Activated T-helper 17 cell treated with anti-CD3 and anti-CD28 coated beads, Interleukin-2, amount 50 U/mL, for 72 hours (primary cell): ENCODE measurements at regions not wholly inside any gene's neighbourhood (a gene's known extent, or its start where the extent isn't known, plus 50 kb on each side); places are given as distances from the start of the nearest gene placed in this dataset.
A peak's percentile ranks its signal among the peaks of the same experiment; 100 is the strongest.
"Not testable (repeated sequence)": the region's sequence is repeated elsewhere in the genome, so short reads cannot be mapped to it uniquely, and the experiment has no call there.

Source experiments
- ATAC-seq: fragments of 150-1000 bp; cut with Tn5 transposase; replicated peaks from 2 replicates; pipeline ENCODE4 v1.10.0; 2021; ENCODE audit warnings: mild to moderate bottlenecking, moderate library complexity
- H3K27ac Mint-ChIP-seq: one replicate; pipeline ENCODE4 v1.8.0; 2022; ENCODE audit warnings: mixed read lengths
- H3K27me3 Mint-ChIP-seq: one replicate; pipeline ENCODE4 v1.8.0; 2022; ENCODE audit warnings: mixed read lengths
- H3K36me3 Mint-ChIP-seq: one replicate; pipeline ENCODE4 v1.8.0; 2022; ENCODE audit warnings: low read depth, mild to moderate bottlenecking, mixed read lengths
- H3K4me1 Mint-ChIP-seq: one replicate; pipeline ENCODE4 v1.8.0; 2022; ENCODE audit warnings: mixed read lengths
- H3K4me3 Mint-ChIP-seq: one replicate; pipeline ENCODE4 v1.8.0; 2022; ENCODE audit warnings: mild to moderate bottlenecking, mixed read lengths
- H3K9me3 Mint-ChIP-seq: one replicate; pipeline ENCODE4 v1.8.0; 2022; ENCODE audit warnings: mixed read lengths

- not testable (repeated sequence) for H3K36me3 Mint-ChIP-seq, H3K27ac Mint-ChIP-seq, H3K4me1 Mint-ChIP-seq, H3K4me3 Mint-ChIP-seq, ATAC-seq, H3K9me3 Mint-ChIP-seq
- peaks cover 24% of the 10 kb centered on the region for H3K27me3 Mint-ChIP-seq
These were observed 128.6 kb downstream of the ACTR3 start for GRCh38 chr2:114018464-114018863.

- no peak overlapping the region for H3K27ac Mint-ChIP-seq
- no peaks in the 10 kb centered on the region for H3K4me1 Mint-ChIP-seq
- H3K27me3 Mint-ChIP-seq = peaks cover 20% of the 10 kb centered on the region
- no peaks in the 10 kb centered on the region for H3K36me3 Mint-ChIP-seq
- H3K9me3 Mint-ChIP-seq = peaks cover 3% of the 10 kb centered on the region
- ATAC-seq = no peak
- H3K4me3 Mint-ChIP-seq = no peak overlapping the region
These were observed 130.8 kb downstream of the ACTR3 start for GRCh38 chr2:114020668-114021067.

- peak; percentile 77 for ATAC-seq
These were observed 132.6 kb downstream of the ACTR3 start for GRCh38 chr2:114022360-114023085.

GRCh38 chr2:114024326-114024725 lies 134.4 kb downstream of the ACTR3 start:
- Mint-ChIP-seq H3K9me3 (peaks cover 7% of the 10 kb centered on the region), H3K4me1 (no peaks in the 10 kb centered on the region), H3K4me3 (no peak overlapping the region), H3K36me3 (no peaks in the 10 kb centered on the region), H3K27me3 (peaks cover 17% of the 10 kb centered on the region), H3K27ac (no peak overlapping the region)
- ATAC-seq = no peak

More at GRCh38 chr2:114022360-114023085, 132.6 kb downstream of the ACTR3 start:
- H3K4me1 Mint-ChIP-seq = no peaks in the 10 kb centered on the region
- H3K9me3 Mint-ChIP-seq = peaks cover 3% of the 10 kb centered on the region
- no peaks in the 10 kb centered on the region for H3K36me3 Mint-ChIP-seq
- no peak overlapping the region for H3K4me3 Mint-ChIP-seq
- H3K27me3 Mint-ChIP-seq = peaks cover 13% of the 10 kb centered on the region
- no peak overlapping the region for H3K27ac Mint-ChIP-seq

GRCh38 chr2:114025030-114025429 lies 135.1 kb downstream of the ACTR3 start:
- ATAC-seq = no peak
- Mint-ChIP-seq H3K4me3 (no peak overlapping the region), H3K36me3 (no peaks in the 10 kb centered on the region), H3K4me1 (no peaks in the 10 kb centered on the region), H3K27me3 (peaks cover 17% of the 10 kb centered on the region), H3K27ac (no peak overlapping the region), H3K9me3 (peaks cover 7% of the 10 kb centered on the region)

- Mint-ChIP-seq H3K27me3 (peaks cover 15% of the 10 kb centered on the region), H3K27ac (no peak overlapping the region), H3K9me3 (peaks cover 4% of the 10 kb centered on the region), H3K36me3 (no peaks in the 10 kb centered on the region), H3K4me3 (no peak overlapping the region), H3K4me1 (no peaks in the 10 kb centered on the region)
- ATAC-seq = no peak
These were observed 137.5 kb downstream of the ACTR3 start for GRCh38 chr2:114027437-114027836.

- H3K27me3 Mint-ChIP-seq = peaks cover 35% of the 10 kb centered on the region
- H3K4me1 Mint-ChIP-seq = no peaks in the 10 kb centered on the region
- no peaks in the 10 kb centered on the region for H3K36me3 Mint-ChIP-seq
- peaks cover 4% of the 10 kb centered on the region for H3K9me3 Mint-ChIP-seq
- H3K27ac Mint-ChIP-seq = no peak overlapping the region
- ATAC-seq = no peak
- H3K4me3 Mint-ChIP-seq = no peak overlapping the region
These were observed 142.0 kb downstream of the ACTR3 start for GRCh38 chr2:114031605-114032505.

- H3K4me3 Mint-ChIP-seq = no peak overlapping the region
- no peaks in the 10 kb centered on the region for H3K36me3 Mint-ChIP-seq
- ATAC-seq = no peak
- no peak overlapping the region for H3K27ac Mint-ChIP-seq
- H3K9me3 Mint-ChIP-seq = peaks cover 4% of the 10 kb centered on the region
- peaks cover 36% of the 10 kb centered on the region for H3K27me3 Mint-ChIP-seq
- H3K4me1 Mint-ChIP-seq = no peaks in the 10 kb centered on the region
These were observed 142.8 kb downstream of the ACTR3 start for GRCh38 chr2:114032705-114033104.

- H3K36me3 Mint-ChIP-seq = no peaks in the 10 kb centered on the region
- no peaks in the 10 kb centered on the region for H3K9me3 Mint-ChIP-seq
- peaks cover 35% of the 10 kb centered on the region for H3K27me3 Mint-ChIP-seq
- H3K27ac Mint-ChIP-seq = no peak overlapping the region
- no peaks in the 10 kb centered on the region for H3K4me1 Mint-ChIP-seq
- no peak overlapping the region for H3K4me3 Mint-ChIP-seq
- ATAC-seq = no peak
These were observed 144.9 kb downstream of the ACTR3 start for GRCh38 chr2:114034742-114035141.

- H3K4me3 Mint-ChIP-seq = no peak overlapping the region
- no peak for ATAC-seq
- H3K36me3 Mint-ChIP-seq = no peaks in the 10 kb centered on the region
- H3K4me1 Mint-ChIP-seq = no peaks in the 10 kb centered on the region
- peaks cover 16% of the 10 kb centered on the region for H3K27me3 Mint-ChIP-seq
- no peak overlapping the region for H3K27ac Mint-ChIP-seq
- H3K9me3 Mint-ChIP-seq = no peaks in the 10 kb centered on the region
These were observed 148.8 kb downstream of the ACTR3 start for GRCh38 chr2:114038710-114039109.

GRCh38 chr2:114039677-114040076 lies 149.8 kb downstream of the ACTR3 start:
- no peak overlapping the region for H3K27ac Mint-ChIP-seq
- H3K27me3 Mint-ChIP-seq = peaks cover 12% of the 10 kb centered on the region

GRCh38 chr2:114040826-114041225 lies 150.9 kb downstream of the ACTR3 start:
- peaks cover 12% of the 10 kb centered on the region for H3K27me3 Mint-ChIP-seq
- H3K36me3 Mint-ChIP-seq = no peaks in the 10 kb centered on the region
- no peak overlapping the region for H3K27ac Mint-ChIP-seq
- H3K4me1 Mint-ChIP-seq = no peaks in the 10 kb centered on the region
- no peaks in the 10 kb centered on the region for H3K9me3 Mint-ChIP-seq
- H3K4me3 Mint-ChIP-seq = no peak overlapping the region
- ATAC-seq = no peak

More at GRCh38 chr2:114039677-114040076, 149.8 kb downstream of the ACTR3 start:
- Mint-ChIP-seq H3K4me1 (no peaks in the 10 kb centered on the region), H3K9me3 (no peaks in the 10 kb centered on the region), H3K4me3 (no peak overlapping the region), H3K36me3 (no peaks in the 10 kb centered on the region)
- ATAC-seq = no peak

- no peaks in the 10 kb centered on the region for H3K36me3 Mint-ChIP-seq
- H3K27ac Mint-ChIP-seq = no peak overlapping the region
- no peaks in the 10 kb centered on the region for H3K9me3 Mint-ChIP-seq
- ATAC-seq = no peak
- H3K4me3 Mint-ChIP-seq = no peak overlapping the region
- H3K4me1 Mint-ChIP-seq = no peaks in the 10 kb centered on the region
- peaks cover 4% of the 10 kb centered on the region for H3K27me3 Mint-ChIP-seq
These were observed 155.1 kb downstream of the ACTR3 start for GRCh38 chr2:114044985-114045384.

GRCh38 chr2:114046373-114046772 lies 156.5 kb downstream of the ACTR3 start:
- no peaks in the 10 kb centered on the region for H3K4me1 Mint-ChIP-seq
- no peak for ATAC-seq
- H3K36me3 Mint-ChIP-seq = no peaks in the 10 kb centered on the region
- no peak overlapping the region for H3K4me3 Mint-ChIP-seq
- peaks cover 7% of the 10 kb centered on the region for H3K27me3 Mint-ChIP-seq
- H3K27ac Mint-ChIP-seq = no peak overlapping the region
- H3K9me3 Mint-ChIP-seq = no peaks in the 10 kb centered on the region
